HCT116 (cell line): ENCODE measurements at regions not wholly inside any gene's neighbourhood (a gene's known extent, or its start where the extent isn't known, plus 50 kb on each side); places are given as distances from the start of the nearest gene placed in this dataset.

Source experiments
- ATAC-seq: fragments of 200-7000 bp; cut with Tn5 transposase; 2 replicates; pipeline ENCODE4 v1.9.1; 2020; ENCODE audit warnings: mild to moderate bottlenecking, moderate library complexity
- BruUV-seq: library from RNA; stranded (reverse); fragments of 400-500 nt; replicated peaks from 2 replicates; lab custom pipeline; 2021; lab: Mats Ljungman, UMichigan
- CTCF ChIA-PET: fragments of 300-600 bp; sonication (Branson Sonifier 250); formaldehyde crosslinking; loops from one replicate; lab custom pipeline; 2021; ENCODE audit warnings: antibody characterized with exemption; lab: Charles Lee
- POLR2A ChIA-PET: fragments of 300-600, 350-600 bp; sonication (Branson Sonifier 250); formaldehyde crosslinking; loops from one replicate; lab custom pipeline; 2021; ENCODE audit warnings: antibody characterized with exemption; lab: Charles Lee
- RAD21 ChIA-PET, 2 experiments: fragments of 300-600 bp; sonication (Branson Sonifier 250); formaldehyde crosslinking; loops; one replicate each; lab custom pipeline; 2023; ENCODE audit warnings: low total read pairs in 2 of 2; ENCODE audit not compliant: uncharacterized antibody in 2 of 2, unreplicated experiment in 2 of 2, low non-redundant PET in 1 of 2; lab: Charles Lee
- DNase-seq: peaks from one replicate; pipeline ENCODE4 v3.0.0-alpha.2; 2010; ENCODE audit warnings: low read depth, low spot score
- H2AFZ ChIP-seq: fragments of 200-600 bp; shearing (Covaris generic), sonication (generic); 2 replicates; pipeline ENCODE4 v1.6.1; 2017; ENCODE audit warnings: low read depth, mixed run types, mixed read lengths, antibody characterized with exemption, low read length; ENCODE audit not compliant: poor library complexity, severe bottlenecking
- H3K27ac ChIP-seq: 2 replicates; pipeline ENCODE4 v1.5.1; 2012; ENCODE audit warnings: low read depth, low read length
- H3K27me3 ChIP-seq: fragments of 200-600 bp; sonication (generic); 2 replicates; pipeline ENCODE4 v1.6.1; 2016; ENCODE audit warnings: mixed run types, low read length, mixed read lengths; ENCODE audit not compliant: insufficient read depth
- H3K36me3 ChIP-seq, 2 experiments: fragments of 200-500 bp in 1 of 2; fragments of 200-600 bp in 1 of 2; sonication (Bioruptor generic) in 1 of 2; sonication (generic) in 1 of 2; 2 replicates each; pipeline versions ENCODE4 v1.5.1 to v1.6.1; 2014 to 2016; ENCODE audit warnings: low read length in 2 of 2, inconsistent platforms in 1 of 2, mixed read lengths in 1 of 2, mixed run types in 1 of 2; ENCODE audit not compliant: insufficient read depth in 2 of 2, control insufficient read depth in 1 of 2
- H3K4me1 ChIP-seq, 2 experiments: fragments of 200-600 bp in 1 of 2; sonication (generic) in 1 of 2; 2 replicates each; pipeline versions ENCODE4 v1.5.1 to v1.6.1; 2012 to 2017; ENCODE audit warnings: low read length in 2 of 2, inconsistent platforms in 1 of 2, mild to moderate bottlenecking in 1 of 2, mixed read lengths in 1 of 2, mixed run types in 1 of 2, moderate library complexity in 1 of 2; ENCODE audit not compliant: insufficient read depth in 2 of 2, control insufficient read depth in 1 of 2
- H3K4me2 ChIP-seq: fragments of 200-600 bp; sonication (generic); 2 replicates; pipeline ENCODE4 v1.6.1; 2017; ENCODE audit warnings: mixed run types, low read length, mixed read lengths
- H3K4me3 ChIP-seq, 2 experiments: fragments of 200-600 bp in 1 of 2; sonication (generic) in 1 of 2; replicated peaks in 1 of 2; 2 replicates each; pipeline ENCODE4 v1.5.1; 2011 to 2016; ENCODE audit warnings: low read length in 2 of 2, control low read depth in 1 of 2, low read depth in 1 of 2, mild to moderate bottlenecking in 1 of 2, mixed read lengths in 1 of 2, mixed run types in 1 of 2
- H3K79me2 ChIP-seq: fragments of 200-600 bp; sonication (generic); 2 replicates; pipeline ENCODE4 v1.6.1; 2017; ENCODE audit warnings: mild to moderate bottlenecking, mixed run types, low read length, moderate library complexity, mixed read lengths; ENCODE audit not compliant: insufficient read depth
- H3K9ac ChIP-seq: fragments of 200-600 bp; sonication (generic); 2 replicates; pipeline ENCODE4 v1.6.1; 2016; ENCODE audit warnings: low read length, mixed read lengths
- H3K9me2 ChIP-seq: fragments of 200-600 bp; sonication (generic), shearing (Covaris generic); 2 replicates; pipeline ENCODE4 v1.6.1; 2017; ENCODE audit warnings: mixed run types, mild to moderate bottlenecking, moderate library complexity; ENCODE audit not compliant: insufficient read depth
- H3K9me3 ChIP-seq, 2 experiments: fragments of 200-500 bp in 1 of 2; fragments of 200-600 bp in 1 of 2; sonication (Bioruptor generic) in 1 of 2; sonication (generic) in 1 of 2; 2 replicates each; pipeline ENCODE4 v1.6.1; 2014 to 2017; ENCODE audit warnings: low read length in 2 of 2, mixed read lengths in 2 of 2, inconsistent platforms in 1 of 2, low read depth in 1 of 2, mild to moderate bottlenecking in 1 of 2, mixed run types in 1 of 2, moderate library complexity in 1 of 2; ENCODE audit not compliant: control insufficient read depth in 1 of 2, insufficient read depth in 1 of 2
- H4K20me1 ChIP-seq: fragments of 200-600 bp; sonication (generic), shearing (Covaris generic); 2 replicates; pipeline ENCODE4 v1.6.1; 2017; ENCODE audit warnings: mixed run types, mild to moderate bottlenecking, moderate library complexity; ENCODE audit not compliant: insufficient read depth
- MAX ChIP-seq: IDR thresholded peaks from 2 replicates; pipeline ENCODE4 v1.6.1; 2012
- ZBTB33 ChIP-seq: IDR thresholded peaks from 2 replicates; pipeline ENCODE4 v1.6.1; 2011; ENCODE audit warnings: mild to moderate bottlenecking, low read length, moderate library complexity; ENCODE audit not compliant: insufficient replicate concordance; ENCODE audit errors: extremely low read depth
- intact Hi-C: fragments of 100-400 bp; cut with micrococcal nuclease; formaldehyde crosslinking; loops from 2 replicates; pipeline ENCODE4 v1.10.0; 2022

GRCh38 chr17:72295916-72296315, 175.1 kb downstream of the SOX9 start (continued):
- no peak for TF ChIP-seq ZBTB33
- TF ChIP-seq, all 23 proteins: peak for 0

- no peak overlapping the region for H3K9ac ChIP-seq
- H4K20me1 ChIP-seq, result no peaks in the 10 kb centered on the region
- H3K36me3 ChIP-seq, result no peaks in the 10 kb centered on the region
- no peak overlapping the region for H2AFZ ChIP-seq
- RAD21 ChIA-PET, result no interaction called here
- intact Hi-C loops, result no loop called here
- ATAC-seq (no peak), DNase-seq (no peak)
- BruUV-seq, result no TSS peak
- no peaks in the 10 kb centered on the region for H3K79me2 ChIP-seq
- CTCF ChIA-PET, result no interaction called here
- peaks cover 12 to 18% of the 10 kb centered on the region in 2 experiments for H3K4me1 ChIP-seq
- no peak overlapping the region for H3K4me3 ChIP-seq
- 0 out of 2 replicates have a peak overlapping the region, but pooled peaks have one; percentile 64 for H3K4me2 ChIP-seq
- H3K9me3 ChIP-seq, result no peaks in the 10 kb centered on the region
- no peaks in the 10 kb centered on the region for H3K9me2 ChIP-seq
- no peaks in the 10 kb centered on the region for H3K27me3 ChIP-seq
- POLR2A ChIA-PET, result no interaction called here
- H3K27ac ChIP-seq, result no peak overlapping the region
- no peak for TF ChIP-seq MAX
Measured at GRCh38 chr17:72296456-72296855, 175.6 kb downstream of the SOX9 start.
